ENCODE measurements at regions not wholly inside any gene's neighbourhood (a gene's known extent, or its start where the extent isn't known, plus 50 kb on each side); places are given as distances from the start of the nearest gene placed in this dataset.
A peak's percentile ranks its signal among the peaks of the same experiment; 100 is the strongest.

DNA sequence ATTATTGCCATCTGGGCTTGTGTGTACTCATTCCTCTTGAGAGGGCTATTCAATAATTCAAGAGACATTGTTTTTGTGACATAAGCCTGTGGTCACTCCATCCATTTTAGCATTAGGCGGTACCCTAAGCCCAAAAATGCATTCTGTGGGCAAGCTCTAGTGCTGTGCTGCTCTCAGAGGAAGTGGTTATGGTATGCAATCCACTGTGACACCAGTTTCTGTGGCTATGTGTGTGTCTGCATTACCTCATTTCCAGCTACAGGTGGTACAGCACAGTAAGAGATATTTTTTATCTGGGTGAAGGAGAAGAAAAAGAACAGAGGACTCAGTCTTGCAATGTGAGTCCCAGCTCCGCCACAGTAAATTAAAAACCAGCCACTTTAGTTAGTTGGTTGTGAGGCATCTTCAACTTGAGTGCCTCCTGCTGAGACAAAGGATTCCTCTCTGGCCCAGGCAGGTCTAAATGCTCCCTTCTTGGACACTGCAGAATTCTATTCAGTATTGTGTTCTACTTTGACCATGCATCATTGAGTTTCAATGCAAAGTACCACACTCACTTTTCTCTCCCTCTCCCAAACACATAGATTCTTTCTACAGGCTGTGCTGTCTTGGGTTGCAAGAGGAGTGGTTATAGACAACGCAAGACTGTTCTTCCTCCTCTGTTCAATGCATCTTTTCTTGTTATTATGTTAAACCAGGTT lies 777.8 kb upstream of the BRINP3 start:
- no peak for DNase-seq (ENCODE audit: low read depth)
- H3K4me3 ChIP-seq (ENCODE audit: low read length), result no peak overlapping the region
- TF ChIP-seq, protein P1, sequence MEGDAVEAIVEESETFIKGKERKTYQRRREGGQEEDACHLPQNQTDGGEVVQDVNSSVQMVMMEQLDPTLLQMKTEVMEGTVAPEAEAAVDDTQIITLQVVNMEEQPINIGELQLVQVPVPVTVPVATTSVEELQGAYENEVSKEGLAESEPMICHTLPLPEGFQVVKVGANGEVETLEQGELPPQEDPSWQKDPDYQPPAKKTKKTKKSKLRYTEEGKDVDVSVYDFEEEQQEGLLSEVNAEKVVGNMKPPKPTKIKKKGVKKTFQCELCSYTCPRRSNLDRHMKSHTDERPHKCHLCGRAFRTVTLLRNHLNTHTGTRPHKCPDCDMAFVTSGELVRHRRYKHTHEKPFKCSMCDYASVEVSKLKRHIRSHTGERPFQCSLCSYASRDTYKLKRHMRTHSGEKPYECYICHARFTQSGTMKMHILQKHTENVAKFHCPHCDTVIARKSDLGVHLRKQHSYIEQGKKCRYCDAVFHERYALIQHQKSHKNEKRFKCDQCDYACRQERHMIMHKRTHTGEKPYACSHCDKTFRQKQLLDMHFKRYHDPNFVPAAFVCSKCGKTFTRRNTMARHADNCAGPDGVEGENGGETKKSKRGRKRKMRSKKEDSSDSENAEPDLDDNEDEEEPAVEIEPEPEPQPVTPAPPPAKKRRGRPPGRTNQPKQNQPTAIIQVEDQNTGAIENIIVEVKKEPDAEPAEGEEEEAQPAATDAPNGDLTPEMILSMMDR (conservative IDR thresholded peaks at IDR 0.05; ENCODE audit: low read depth, low read length), result no peak

- no peak for DNase-seq (ENCODE audit: low read depth)
- H3K4me3 ChIP-seq (ENCODE audit: low read length), result no peak overlapping the region
- TF ChIP-seq, protein P1 (conservative IDR thresholded peaks at IDR 0.05; ENCODE audit: low read depth, low read length), result no peak
Measured at GRCh38 chr1:191256917-191257316, 779.3 kb upstream of the BRINP3 start.

DNA sequence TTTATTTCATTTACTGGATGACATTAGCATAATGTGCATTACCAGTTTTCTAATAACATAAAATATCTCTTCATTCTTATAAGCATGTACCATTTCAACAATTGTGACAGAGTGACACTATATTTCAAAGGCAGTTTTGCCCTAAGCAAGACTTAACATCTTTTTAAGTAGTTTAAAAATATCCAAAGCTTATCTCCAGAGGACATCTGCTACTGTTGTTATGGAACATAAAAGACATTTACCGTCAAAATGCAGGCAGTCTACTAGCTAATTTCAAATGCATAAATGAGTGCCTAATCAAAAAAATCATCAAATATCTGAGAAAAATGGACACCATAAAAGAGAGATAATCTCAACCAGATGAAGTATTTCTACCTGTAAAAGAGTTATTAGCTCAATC lies 782.4 kb upstream of the BRINP3 start:
- no peak overlapping the region for H3K4me3 ChIP-seq (ENCODE audit: low read length)
- no peak for DNase-seq (ENCODE audit: low read depth)
- TF ChIP-seq, protein P1 (conservative IDR thresholded peaks at IDR 0.05; ENCODE audit: low read depth, low read length), result no peak

GRCh38 chr1:191261111-191261510 lies 783.4 kb upstream of the BRINP3 start:
- TF ChIP-seq, protein P1 (conservative IDR thresholded peaks at IDR 0.05; ENCODE audit: low read depth, low read length), result no peak
- no peak overlapping the region for H3K4me3 ChIP-seq (ENCODE audit: low read length)
- no peak for DNase-seq (ENCODE audit: low read depth)

DNA sequence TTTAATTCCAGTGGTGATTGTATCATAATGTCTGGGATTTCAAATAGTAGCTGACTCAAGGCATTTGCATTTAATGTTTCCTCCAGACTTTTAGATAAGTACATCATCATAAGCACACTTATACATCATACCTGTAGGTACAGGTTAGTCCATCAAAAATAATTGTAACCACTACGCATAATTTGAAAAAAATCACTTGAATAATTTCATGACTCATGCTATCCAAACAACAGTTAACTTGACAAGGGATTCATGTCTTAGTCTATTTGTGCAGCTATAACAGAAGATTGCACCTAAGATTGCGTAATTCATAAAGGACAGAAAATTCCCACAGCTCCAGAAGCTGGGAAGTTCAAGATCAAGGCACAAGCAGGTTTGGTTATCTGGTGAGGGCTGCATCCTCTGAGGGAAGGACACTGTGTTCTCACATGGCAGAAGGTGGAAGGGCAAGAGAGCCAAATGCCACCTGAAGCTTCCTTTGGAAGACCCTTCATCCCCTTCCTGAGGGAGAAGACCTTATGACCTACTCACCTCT lies 801.7 kb upstream of the BRINP3 start:
- no peak for DNase-seq (ENCODE audit: low read depth)
- no peak overlapping the region for H3K4me3 ChIP-seq (ENCODE audit: low read length)
- TF ChIP-seq, protein P1 (conservative IDR thresholded peaks at IDR 0.05; ENCODE audit: low read depth, low read length), result no peak

DNA sequence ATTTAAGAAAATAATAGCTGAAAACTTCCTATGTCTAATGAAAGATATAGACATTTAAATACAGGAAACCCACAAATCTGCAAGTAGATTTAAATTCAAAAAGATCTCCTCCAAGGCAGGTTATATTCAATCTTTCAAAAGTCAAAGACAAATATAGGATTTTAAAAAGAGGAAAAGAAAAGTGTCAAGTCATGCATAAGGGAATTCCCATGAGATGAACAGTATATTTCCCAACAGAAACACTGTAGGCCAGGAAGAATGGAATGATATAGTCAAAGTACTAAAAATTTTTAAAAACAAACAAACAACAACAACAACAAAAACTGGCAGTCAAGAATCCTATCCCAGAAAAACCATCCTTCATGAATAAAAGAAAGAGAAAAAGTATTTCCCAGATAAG lies 806.5 kb upstream of the BRINP3 start:
- TF ChIP-seq, protein P1 (conservative IDR thresholded peaks at IDR 0.05; ENCODE audit: low read depth, low read length), result no peak
- no peak overlapping the region for H3K4me3 ChIP-seq (ENCODE audit: low read length)
- DNase-seq (ENCODE audit: low read depth), result no peak

- H3K4me3 ChIP-seq (ENCODE audit: low read length), result no peak overlapping the region
- DNase-seq (ENCODE audit: low read depth), result peak; percentile 87
- TF ChIP-seq, protein P1 (conservative IDR thresholded peaks at IDR 0.05; ENCODE audit: low read depth, low read length), result no peak
Measured at GRCh38 chr1:191290441-191290840, 812.8 kb upstream of the BRINP3 start.
